Astrocyte (in vitro differentiated cells and primary cell): ENCODE measurements at regions not wholly inside any gene's neighbourhood (a gene's known extent, or its start where the extent isn't known, plus 50 kb on each side); places are given as distances from the start of the nearest gene placed in this dataset.

Source experiments
- CTCF ChIP-seq: IDR thresholded peaks from 2 replicates; pipeline ENCODE4 v1.5.1; 2011; ENCODE audit warnings: low read depth, mild to moderate bottlenecking, inconsistent platforms, low read length, moderate library complexity; ENCODE audit not compliant: insufficient read depth
- EZH2 ChIP-seq: IDR thresholded peaks from 2 replicates; pipeline ENCODE4 v1.6.1; 2012; ENCODE audit warnings: mild to moderate bottlenecking, low read length, inconsistent platforms; ENCODE audit not compliant: insufficient read depth

DNA sequence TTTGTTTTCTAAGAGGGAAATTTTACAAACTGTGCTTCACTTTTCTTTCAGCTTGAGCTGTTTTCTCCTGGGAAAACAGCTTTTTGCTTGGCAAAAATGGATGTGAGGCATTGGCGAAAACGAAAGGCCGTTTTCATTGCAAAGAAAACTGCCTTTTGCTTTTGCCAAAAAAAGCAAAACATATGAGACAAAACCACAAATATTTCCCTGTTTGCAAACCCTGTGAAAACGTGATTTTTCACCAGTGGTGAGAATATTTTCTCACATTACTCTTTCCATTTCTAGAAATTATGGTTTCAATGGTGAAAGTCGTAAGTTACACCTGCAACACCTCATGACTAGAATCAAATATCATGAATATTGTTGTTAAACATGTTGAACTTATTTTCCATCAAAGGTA lies 74.0 kb upstream of the ZBTB18 start:
- TF ChIP-seq CTCF (no peak), EZH2 (no peak)
